GM12892 (cell line): ENCODE measurements at regions not wholly inside any gene's neighbourhood (a gene's known extent, or its start where the extent isn't known, plus 50 kb on each side); places are given as distances from the start of the nearest gene placed in this dataset.

Source experiments
- DNase-seq: peaks from one replicate; pipeline ENCODE4 v3.0.0; 2011; ENCODE audit not compliant: insufficient read length
- FAIRE-seq: peaks from 2 replicates; lab custom pipeline; 2011; peaks lifted over from hg19 to GRCh38; lab: Jason Lieb, UNC
- POLR2A ChIP-seq: IDR thresholded peaks from 2 replicates; pipeline ENCODE4 v1.6.1; 2011; ENCODE audit warnings: low read depth, low read length, control low read depth
- POLR2AphosphoS5 ChIP-seq: IDR thresholded peaks from 2 replicates; pipeline ENCODE4 v1.6.1; 2011; ENCODE audit warnings: low read depth, low read length, control low read depth
- TAF1 ChIP-seq: IDR thresholded peaks from 2 replicates; pipeline ENCODE4 v1.6.1; 2011; ENCODE audit warnings: low read depth, mild to moderate bottlenecking, control low read depth, low read length, borderline replicate concordance

DNA sequence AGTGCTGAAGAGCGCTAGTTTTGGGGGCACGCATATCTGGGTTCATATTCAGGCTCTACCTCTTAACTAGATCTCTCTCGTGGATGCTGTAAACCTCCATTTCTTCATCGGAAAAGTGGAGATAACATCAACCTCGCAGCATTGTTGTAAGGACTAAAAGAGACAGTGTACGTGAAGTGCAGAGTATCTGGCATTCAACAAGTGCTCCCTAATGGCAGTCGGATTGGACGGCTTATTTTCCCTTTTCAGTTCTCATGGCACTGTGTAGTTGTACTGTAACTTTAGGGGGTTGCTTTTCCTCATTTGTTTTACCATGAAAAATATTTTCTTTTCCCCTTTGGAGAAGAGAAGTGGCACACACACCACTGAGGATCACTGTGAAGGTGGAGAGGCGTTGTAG, 51.4 kb upstream of the ESX1 start:
- FAIRE-seq (no peak), DNase-seq (no peak)
- TF ChIP-seq POLR2A (no peak), TAF1 (no peak), POLR2AphosphoS5 (no peak)
